MCF 10A (cell line): ENCODE measurements at regions not wholly inside any gene's neighbourhood (a gene's known extent, or its start where the extent isn't known, plus 50 kb on each side); places are given as distances from the start of the nearest gene placed in this dataset.

Experiments
- BruUV-seq: library from RNA; stranded (reverse); fragments of 400-500 nt; replicated peaks from 2 replicates; lab custom pipeline; 2021; lab: Mats Ljungman, UMichigan
- CTCF ChIA-PET: fragments of 300-600 bp; sonication (Branson Sonifier 250); formaldehyde crosslinking; extraction: SDS; loops from one replicate; lab custom pipeline; 2021; ENCODE audit warnings: antibody characterized with exemption, inconsistent platforms; lab: Yijun Ruan, JAX
- POLR2A ChIA-PET: fragments of 300-600, 350-650 bp; sonication (Branson Sonifier 250); formaldehyde crosslinking; extraction: SDS; loops from one replicate; lab custom pipeline; 2020; ENCODE audit warnings: antibody characterized with exemption, inconsistent platforms; lab: Yijun Ruan, JAX
- DNase-seq: peaks from one replicate; pipeline ENCODE4 v3.0.0-alpha.2; 2018; ENCODE audit not compliant: unreplicated experiment
- H3K27ac Mint-ChIP-seq: one replicate; pipeline ENCODE4 v1.8.0; 2022; ENCODE audit warnings: mild to moderate bottlenecking, low read depth, mixed read lengths; ENCODE audit not compliant: unreplicated experiment
- H3K27me3 Mint-ChIP-seq: one replicate; pipeline ENCODE4 v1.8.0; 2022; ENCODE audit warnings: mixed read lengths; ENCODE audit not compliant: insufficient read depth, unreplicated experiment
- H3K36me3 Mint-ChIP-seq: one replicate; pipeline ENCODE4 v1.8.0; 2022; ENCODE audit warnings: mild to moderate bottlenecking, moderate library complexity, mixed read lengths; ENCODE audit not compliant: insufficient read depth, unreplicated experiment
- H3K4me1 Mint-ChIP-seq: one replicate; pipeline ENCODE4 v1.8.0; 2022; ENCODE audit warnings: mixed read lengths; ENCODE audit not compliant: insufficient read depth, unreplicated experiment
- H3K4me3 Mint-ChIP-seq: one replicate; pipeline ENCODE4 v1.8.0; 2022; ENCODE audit warnings: mild to moderate bottlenecking, moderate library complexity, mixed read lengths; ENCODE audit not compliant: unreplicated experiment
- H3K9me3 Mint-ChIP-seq: one replicate; pipeline ENCODE4 v1.8.0; 2022; ENCODE audit warnings: mixed read lengths; ENCODE audit not compliant: unreplicated experiment
- intact Hi-C: fragments of 100-400 bp; cut with micrococcal nuclease; formaldehyde crosslinking; loops from 2 replicates; pipeline ENCODE4 v1.14.1; 2022
- TF ChIP-seq, protein P1 (sequence below): fragments of 200-600 bp; IDR thresholded peaks from one replicate; pipeline ENCODE4 v1.8.0; 2022; ENCODE audit warnings: antibody characterized with exemption, mild to moderate bottlenecking; ENCODE audit not compliant: unreplicated experiment

- DNase-seq, result no peak
- intact Hi-C loops, result no loop called here
- Mint-ChIP-seq H3K4me3 (no peak overlapping the region), H3K4me1 (no peaks in the 10 kb centered on the region), H3K27ac (no peak overlapping the region), H3K36me3 (no peaks in the 10 kb centered on the region), H3K27me3 (peaks cover 39% of the 10 kb centered on the region), H3K9me3 (no peaks in the 10 kb centered on the region)
- no TSS peak for BruUV-seq
- CTCF ChIA-PET, result interaction anchor here (0.6 kb wide), 1 partner anchor 50 kb away, joined by 3 read pairs; no protein-coding TSS in a partner anchor
- POLR2A ChIA-PET, result no interaction called here
- TF ChIP-seq, protein P1, sequence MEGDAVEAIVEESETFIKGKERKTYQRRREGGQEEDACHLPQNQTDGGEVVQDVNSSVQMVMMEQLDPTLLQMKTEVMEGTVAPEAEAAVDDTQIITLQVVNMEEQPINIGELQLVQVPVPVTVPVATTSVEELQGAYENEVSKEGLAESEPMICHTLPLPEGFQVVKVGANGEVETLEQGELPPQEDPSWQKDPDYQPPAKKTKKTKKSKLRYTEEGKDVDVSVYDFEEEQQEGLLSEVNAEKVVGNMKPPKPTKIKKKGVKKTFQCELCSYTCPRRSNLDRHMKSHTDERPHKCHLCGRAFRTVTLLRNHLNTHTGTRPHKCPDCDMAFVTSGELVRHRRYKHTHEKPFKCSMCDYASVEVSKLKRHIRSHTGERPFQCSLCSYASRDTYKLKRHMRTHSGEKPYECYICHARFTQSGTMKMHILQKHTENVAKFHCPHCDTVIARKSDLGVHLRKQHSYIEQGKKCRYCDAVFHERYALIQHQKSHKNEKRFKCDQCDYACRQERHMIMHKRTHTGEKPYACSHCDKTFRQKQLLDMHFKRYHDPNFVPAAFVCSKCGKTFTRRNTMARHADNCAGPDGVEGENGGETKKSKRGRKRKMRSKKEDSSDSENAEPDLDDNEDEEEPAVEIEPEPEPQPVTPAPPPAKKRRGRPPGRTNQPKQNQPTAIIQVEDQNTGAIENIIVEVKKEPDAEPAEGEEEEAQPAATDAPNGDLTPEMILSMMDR, result no peak
These were observed 72.6 kb upstream of the CDH5 start for GRCh38 chr16:66293932-66294331.

DNA sequence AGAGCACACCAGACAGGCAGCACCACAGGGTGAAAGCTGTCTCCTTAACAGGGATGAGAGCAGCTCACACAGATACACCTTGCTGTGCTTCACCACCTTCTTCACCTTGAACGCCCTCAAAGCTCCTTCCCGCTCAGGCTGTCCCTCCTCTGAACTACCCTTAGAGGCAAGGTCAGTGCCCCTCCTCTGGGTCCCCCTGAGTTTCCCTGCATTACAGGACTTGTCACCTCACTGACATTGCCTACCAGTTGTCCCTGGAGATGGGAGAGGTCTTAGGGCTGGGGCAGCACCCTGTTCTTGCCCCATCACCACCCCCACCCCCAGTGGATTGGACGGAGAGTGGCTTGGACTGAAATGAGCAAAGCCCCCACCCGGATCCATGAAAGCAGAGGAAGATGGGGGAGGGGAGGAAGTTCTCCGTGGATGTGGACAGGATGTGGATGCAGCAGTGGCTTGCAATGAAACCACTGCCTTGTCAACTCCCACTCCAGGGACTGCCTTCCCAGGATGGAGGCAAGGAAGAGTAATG, 73.2 kb upstream of the CDH5 start:
- TF ChIP-seq, protein P1, result no peak
- intact Hi-C loops, result no loop called here
- Mint-ChIP-seq H3K27ac (no peak overlapping the region), H3K36me3 (no peaks in the 10 kb centered on the region), H3K9me3 (no peaks in the 10 kb centered on the region), H3K27me3 (peaks cover 39% of the 10 kb centered on the region), H3K4me3 (no peak overlapping the region), H3K4me1 (no peaks in the 10 kb centered on the region)
- BruUV-seq, result no TSS peak
- POLR2A ChIA-PET, result no interaction called here
- DNase-seq, result no peak
- CTCF ChIA-PET, result interaction anchor here (0.7 to 1.3 kb wide), 2 partner anchors 9 to 51 kb away, joined by 3 read pairs; no protein-coding TSS in a partner anchor

DNA sequence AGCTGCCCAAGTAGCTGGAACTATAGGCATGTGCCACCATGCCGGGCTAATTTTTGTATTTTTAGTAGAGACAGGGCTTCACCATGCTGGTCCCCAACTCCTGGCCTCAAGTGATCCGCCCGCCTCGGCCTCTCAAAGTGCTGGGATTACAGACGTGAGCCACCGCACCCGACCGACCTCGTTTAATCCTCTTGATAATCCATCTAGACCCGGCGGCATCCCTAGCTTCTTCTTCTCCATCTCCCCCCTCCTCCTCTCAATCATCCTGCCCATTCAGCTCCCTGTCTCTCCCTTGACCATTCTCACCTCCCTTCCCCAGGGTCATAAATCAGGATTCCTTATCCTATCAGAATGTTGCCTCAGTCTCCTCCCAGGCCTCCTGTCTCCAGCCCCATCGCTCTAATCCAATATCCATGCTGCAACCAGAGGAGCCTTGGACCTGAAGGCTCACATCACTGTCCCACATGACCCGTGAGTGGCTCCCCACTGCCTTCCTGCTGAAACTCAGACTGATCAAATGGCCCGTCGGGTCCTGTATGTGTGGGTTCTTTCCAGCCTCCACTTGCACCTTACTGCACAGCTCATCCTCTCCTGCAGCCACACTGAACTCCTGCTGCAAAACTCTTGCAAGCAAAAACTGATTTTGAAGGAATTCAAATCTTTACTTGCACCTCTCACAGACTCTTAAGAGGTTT, 74.1 kb upstream of the CDH5 start:
- ChIA-PET POLR2A (no interaction called here), CTCF (interaction anchor here (0.7 to 1.3 kb wide), 5 partner anchors 10 to 189 kb away, joined by 3 to 5 read pairs (median 3); no protein-coding TSS in a partner anchor)
- Mint-ChIP-seq H3K27me3 (peaks cover 39% of the 10 kb centered on the region), H3K9me3 (no peaks in the 10 kb centered on the region), H3K4me3 (no peak overlapping the region), H3K27ac (no peak overlapping the region), H3K4me1 (no peaks in the 10 kb centered on the region), H3K36me3 (no peaks in the 10 kb centered on the region)
- no peak for DNase-seq
- TF ChIP-seq, protein P1, result no peak
- BruUV-seq, result no TSS peak
- intact Hi-C loops, result no loop called here

DNA sequence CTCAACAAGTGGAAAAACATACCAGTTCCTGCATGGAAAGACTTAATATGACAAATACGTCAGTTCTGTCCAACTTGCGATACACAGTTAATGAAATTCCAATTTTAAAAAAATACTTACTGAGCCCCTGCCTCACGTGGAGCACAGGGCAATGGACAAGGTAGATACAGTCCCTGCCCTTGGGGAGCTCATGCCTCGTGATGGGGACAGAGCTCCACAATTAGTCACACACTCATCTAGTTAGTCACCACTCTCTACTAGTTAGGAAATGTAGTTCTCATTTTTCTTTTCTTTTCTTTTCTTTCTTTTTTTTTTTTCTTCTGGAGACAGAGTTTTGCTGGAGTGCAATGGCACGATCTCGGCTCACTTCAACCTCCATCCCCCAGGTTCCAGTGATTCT, 74.7 kb upstream of the CDH5 start:
- no peak for DNase-seq
- Mint-ChIP-seq H3K27me3 (peaks cover 39% of the 10 kb centered on the region), H3K36me3 (no peaks in the 10 kb centered on the region), H3K4me1 (no peaks in the 10 kb centered on the region), H3K9me3 (no peaks in the 10 kb centered on the region), H3K4me3 (no peak overlapping the region), H3K27ac (no peak overlapping the region)
- ChIA-PET POLR2A (no interaction called here), CTCF (interaction anchor here (0.9 to 1.0 kb wide), 4 partner anchors 14 to 189 kb away, joined by 3 to 5 read pairs (median 5); no protein-coding TSS in a partner anchor)
- intact Hi-C loops, result no loop called here
- TF ChIP-seq, protein P1, result no peak
- BruUV-seq, result no TSS peak
